ENCODE measurements at regions not wholly inside any gene's neighbourhood (a gene's known extent, or its start where the extent isn't known, plus 50 kb on each side); places are given as distances from the start of the nearest gene placed in this dataset.

DNA sequence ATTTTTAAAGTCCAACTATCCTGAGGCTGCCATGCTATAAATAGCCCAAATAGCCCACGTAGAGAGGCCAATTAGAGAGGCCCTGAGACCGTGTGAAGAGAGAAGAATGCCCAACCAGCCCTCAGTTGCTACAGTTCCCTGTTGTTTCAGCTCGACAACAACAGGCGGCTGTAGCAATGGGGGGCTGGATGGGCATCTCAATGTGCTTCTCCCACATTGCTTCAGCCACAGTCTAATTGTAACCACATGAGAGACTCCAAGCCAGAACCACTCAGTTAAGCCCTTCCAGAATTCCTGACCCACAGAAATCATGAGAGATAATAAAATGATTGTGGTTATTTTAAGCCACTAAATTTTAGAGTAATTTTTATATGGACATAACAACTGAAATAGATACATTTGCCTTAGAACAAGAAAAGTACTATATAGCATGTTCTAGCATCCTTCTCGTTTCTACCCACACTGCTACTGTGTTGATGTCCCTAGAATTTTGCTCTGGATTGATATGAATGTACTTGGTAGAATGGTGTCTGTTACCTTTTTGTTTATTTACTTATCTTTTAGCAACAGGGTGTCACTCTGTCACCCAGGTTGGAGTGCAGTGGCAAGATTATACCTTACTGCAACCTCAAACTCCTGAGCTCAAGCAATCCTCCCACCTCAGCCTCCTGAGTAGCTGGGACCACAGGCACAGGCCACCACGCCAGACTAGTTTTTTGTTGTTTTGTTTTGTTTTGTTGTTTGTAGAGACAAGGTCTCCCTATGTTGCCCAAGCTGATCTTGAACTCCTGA lies 436.4 kb downstream of the BCOR start:
- 87 to 89% methylated on average over 4 to 6 of the region's 6 CpGs for WGBS, 2 donors
- ATAC-seq: no peak
- intact Hi-C loops (cut with DNase I): no loop called here
- TF ChIP-seq, protein P1, sequence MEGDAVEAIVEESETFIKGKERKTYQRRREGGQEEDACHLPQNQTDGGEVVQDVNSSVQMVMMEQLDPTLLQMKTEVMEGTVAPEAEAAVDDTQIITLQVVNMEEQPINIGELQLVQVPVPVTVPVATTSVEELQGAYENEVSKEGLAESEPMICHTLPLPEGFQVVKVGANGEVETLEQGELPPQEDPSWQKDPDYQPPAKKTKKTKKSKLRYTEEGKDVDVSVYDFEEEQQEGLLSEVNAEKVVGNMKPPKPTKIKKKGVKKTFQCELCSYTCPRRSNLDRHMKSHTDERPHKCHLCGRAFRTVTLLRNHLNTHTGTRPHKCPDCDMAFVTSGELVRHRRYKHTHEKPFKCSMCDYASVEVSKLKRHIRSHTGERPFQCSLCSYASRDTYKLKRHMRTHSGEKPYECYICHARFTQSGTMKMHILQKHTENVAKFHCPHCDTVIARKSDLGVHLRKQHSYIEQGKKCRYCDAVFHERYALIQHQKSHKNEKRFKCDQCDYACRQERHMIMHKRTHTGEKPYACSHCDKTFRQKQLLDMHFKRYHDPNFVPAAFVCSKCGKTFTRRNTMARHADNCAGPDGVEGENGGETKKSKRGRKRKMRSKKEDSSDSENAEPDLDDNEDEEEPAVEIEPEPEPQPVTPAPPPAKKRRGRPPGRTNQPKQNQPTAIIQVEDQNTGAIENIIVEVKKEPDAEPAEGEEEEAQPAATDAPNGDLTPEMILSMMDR (IDR thresholded peaks at IDR 0.05): no peak
- no peak for TF ChIP-seq POLR2A (IDR thresholded peaks at IDR 0.05)
- Histone ChIP-seq H3K27me3 (no peaks in the 10 kb centered on the region), H3K27ac (no peak overlapping the region), H3K9me3 (no peaks in the 10 kb centered on the region), H3K4me3 (no peak overlapping the region), H3K4me1 (no peaks in the 10 kb centered on the region), H3K36me3 (replicated peaks in 1 of 2; ENCODE audit: insufficient read depth in 1 of 2, low read depth in 2 of 2) (no peaks in the 10 kb centered on the region)
- no peak for DNase-seq

DNA sequence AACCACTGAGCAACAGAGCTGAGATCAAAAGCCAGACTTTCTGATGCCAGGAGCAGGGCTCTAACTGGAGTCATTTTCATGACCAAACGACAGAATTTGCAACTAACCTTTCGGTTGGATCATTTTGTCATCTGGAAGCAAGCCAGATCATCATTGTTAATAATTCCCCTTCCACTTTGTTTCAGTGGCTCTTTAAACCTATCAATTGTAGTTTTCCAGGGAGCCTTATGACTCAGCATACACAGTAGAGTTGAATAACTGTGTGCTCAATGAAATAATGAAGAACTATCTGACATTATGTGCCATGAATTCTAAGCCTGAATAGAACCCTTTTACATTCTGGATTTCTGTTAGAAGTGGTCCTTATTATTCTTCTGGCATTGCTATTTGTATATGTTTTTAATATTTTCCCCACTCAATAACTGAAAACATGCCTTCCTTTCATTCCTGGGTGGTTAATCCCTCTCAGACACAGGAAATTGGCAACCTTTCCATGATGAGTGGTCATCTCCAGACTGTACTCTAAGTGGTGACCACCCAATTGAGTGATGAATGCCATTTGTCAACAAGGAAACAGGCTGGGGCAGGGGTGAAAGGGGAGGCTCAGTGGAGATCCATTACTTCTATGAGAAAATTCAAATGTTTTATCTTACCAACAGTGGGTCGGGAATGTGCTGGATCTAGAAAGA lies 431.8 kb downstream of the BCOR start:
- H3K27ac ChIP-seq: no peak overlapping the region
- ATAC-seq: no peak
- no peaks in the 10 kb centered on the region for H3K27me3 ChIP-seq
- H3K36me3 ChIP-seq (replicated peaks in 1 of 2; ENCODE audit: insufficient read depth in 1 of 2, low read depth in 2 of 2): no peaks in the 10 kb centered on the region
- H3K4me3 ChIP-seq: no peak overlapping the region
- intact Hi-C loops (cut with DNase I): no loop called here
- WGBS, 2 donors: 60 to 67% methylated on average over 2 to 3 of the region's 3 CpGs
- no peak for TF ChIP-seq POLR2A (IDR thresholded peaks at IDR 0.05)
- TF ChIP-seq, protein P1 (IDR thresholded peaks at IDR 0.05): no peak
- H3K9me3 ChIP-seq: no peaks in the 10 kb centered on the region
- no peaks in the 10 kb centered on the region for H3K4me1 ChIP-seq
- no peak for DNase-seq

DNA sequence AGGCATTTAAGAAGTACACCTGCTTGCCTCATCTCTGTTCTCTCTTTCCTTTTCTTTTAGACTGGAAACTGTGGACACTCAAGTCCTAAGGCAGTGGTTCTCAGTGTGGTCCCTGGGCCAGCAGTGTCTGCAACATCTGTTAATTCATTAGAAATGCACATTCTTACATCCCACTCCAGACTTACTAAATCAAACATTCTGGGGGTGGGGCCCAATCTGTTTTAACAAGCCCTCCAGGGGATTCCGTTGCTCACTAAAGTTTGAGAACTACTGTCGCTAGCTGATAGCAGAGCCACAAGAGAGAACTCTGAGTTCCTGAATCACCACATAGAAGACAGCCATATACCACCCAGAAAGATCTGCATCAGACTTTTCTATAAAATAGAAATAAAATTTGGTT lies 430.6 kb downstream of the BCOR start:
- Histone ChIP-seq H3K27me3 (no peaks in the 10 kb centered on the region), H3K36me3 (replicated peaks in 1 of 2; ENCODE audit: insufficient read depth in 1 of 2, low read depth in 2 of 2) (no peaks in the 10 kb centered on the region), H3K9me3 (no peaks in the 10 kb centered on the region), H3K27ac (no peak overlapping the region), H3K4me1 (no peaks in the 10 kb centered on the region), H3K4me3 (no peak overlapping the region)
- 83 to 95% methylated on average over 2 of the region's 2 CpGs for WGBS, 2 donors
- intact Hi-C loops (cut with DNase I): no loop called here
- DNase-seq (no peak), ATAC-seq (no peak)
- TF ChIP-seq POLR2A (IDR thresholded peaks at IDR 0.05): no peak
- TF ChIP-seq, protein P1 (IDR thresholded peaks at IDR 0.05): no peak

DNA sequence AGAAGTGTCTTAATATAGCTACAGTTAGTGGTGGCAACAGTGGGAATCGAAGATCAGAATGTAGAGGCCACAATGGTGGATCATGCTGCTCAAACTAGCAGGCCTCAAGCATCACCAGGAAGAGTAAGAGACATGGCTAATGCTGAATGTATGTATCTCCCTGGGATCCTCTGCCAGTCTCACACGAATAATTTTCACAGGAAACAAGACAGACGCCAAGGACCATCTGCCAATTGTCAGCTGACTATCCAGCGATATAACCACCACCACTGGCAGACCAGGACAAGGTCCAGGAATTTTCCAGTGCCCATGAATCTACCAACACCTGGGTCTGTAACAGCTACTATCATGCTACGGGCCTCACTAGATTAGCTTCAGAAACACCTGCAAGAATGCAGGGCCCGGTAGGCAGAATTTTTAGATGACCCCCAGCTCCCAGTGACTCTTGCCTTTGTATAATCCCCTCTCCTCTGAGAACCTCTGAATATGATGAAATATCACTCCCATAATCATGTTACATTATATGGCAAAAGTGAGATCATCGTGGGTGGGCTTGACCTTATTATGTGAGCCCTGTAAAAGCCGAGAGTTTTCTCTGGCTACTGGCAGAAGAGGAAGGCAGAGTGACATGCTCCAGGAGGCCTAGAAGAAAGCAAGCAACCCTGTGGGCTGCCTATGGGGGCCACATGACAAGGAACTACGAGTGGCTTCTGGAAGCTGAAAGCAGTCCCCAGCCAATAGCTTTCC lies 429.8 kb downstream of the BCOR start:
- TF ChIP-seq, protein P1 (IDR thresholded peaks at IDR 0.05): no peak
- no peak for TF ChIP-seq POLR2A (IDR thresholded peaks at IDR 0.05)
- Histone ChIP-seq H3K4me3 (no peak overlapping the region), H3K27ac (no peak overlapping the region), H3K27me3 (no peaks in the 10 kb centered on the region), H3K36me3 (replicated peaks in 1 of 2; ENCODE audit: insufficient read depth in 1 of 2, low read depth in 2 of 2) (no peaks in the 10 kb centered on the region), H3K4me1 (no peaks in the 10 kb centered on the region), H3K9me3 (no peaks in the 10 kb centered on the region)
- DNase-seq: no peak
- no peak for ATAC-seq
- 80 to 83% methylated on average over 3 to 9 of the region's 9 CpGs for WGBS, 2 donors
- intact Hi-C loops (cut with DNase I): no loop called here

Data from body of pancreas (tissue), 4 donors.